ENCODE measurements at regions not wholly inside any gene's neighbourhood (a gene's known extent, or its start where the extent isn't known, plus 50 kb on each side); places are given as distances from the start of the nearest gene placed in this dataset.

GRCh38 chr18:51666763-51667191 lies 469.3 kb upstream of the MEX3C start:
- Histone ChIP-seq H3K36me3 (no peaks in the 10 kb centered on the region), H3K27ac (no peak overlapping the region), H3K27me3 (no peaks in the 10 kb centered on the region), H3K4me1 (no peaks in the 10 kb centered on the region), H3K4me3 (no peak overlapping the region), H3K9me3 (no peaks in the 10 kb centered on the region)
- intact Hi-C loops (cut with DNase I; ENCODE audit: low total_unique reads), result no loop called here
- DNase-seq, result no peak
- TF ChIP-seq CTCF (IDR thresholded peaks at IDR 0.05) (no peak), POLR2A (IDR thresholded peaks at IDR 0.05) (no peak)

- no peak for DNase-seq
- Histone ChIP-seq H3K9me3 (no peaks in the 10 kb centered on the region), H3K4me3 (no peak overlapping the region), H3K36me3 (no peaks in the 10 kb centered on the region), H3K27ac (no peak overlapping the region), H3K27me3 (no peaks in the 10 kb centered on the region), H3K4me1 (no peaks in the 10 kb centered on the region)
- TF ChIP-seq CTCF (IDR thresholded peaks at IDR 0.05) (peak in 2 of 4 experiments; percentile 30 to 41), POLR2A (IDR thresholded peaks at IDR 0.05) (no peak)
- intact Hi-C loops (cut with DNase I; ENCODE audit: low total_unique reads), result no loop called here
Measured at GRCh38 chr18:51668101-51668500, 470.6 kb upstream of the MEX3C start.

GRCh38 chr18:51668607-51669006 lies 471.1 kb upstream of the MEX3C start:
- intact Hi-C loops (cut with DNase I; ENCODE audit: low total_unique reads), result no loop called here
- H3K27me3 ChIP-seq, result no peaks in the 10 kb centered on the region
- H3K27ac ChIP-seq, result no peak overlapping the region
- H3K4me1 ChIP-seq, result no peaks in the 10 kb centered on the region
- no peaks in the 10 kb centered on the region for H3K9me3 ChIP-seq
- no peaks in the 10 kb centered on the region for H3K36me3 ChIP-seq
- TF ChIP-seq CTCF (IDR thresholded peaks at IDR 0.05), result no peak
- no peak for TF ChIP-seq POLR2A (IDR thresholded peaks at IDR 0.05)
- no peak for DNase-seq
- no peak overlapping the region for H3K4me3 ChIP-seq

- H3K27ac ChIP-seq, result no peak overlapping the region
- no peaks in the 10 kb centered on the region for H3K9me3 ChIP-seq
- H3K4me1 ChIP-seq, result no peaks in the 10 kb centered on the region
- intact Hi-C loops (cut with DNase I; ENCODE audit: low total_unique reads), result no loop called here
- no peak for DNase-seq
- H3K4me3 ChIP-seq, result no peak overlapping the region
- H3K36me3 ChIP-seq, result no peaks in the 10 kb centered on the region
- no peak for TF ChIP-seq POLR2A (IDR thresholded peaks at IDR 0.05)
- TF ChIP-seq CTCF (IDR thresholded peaks at IDR 0.05), result no peak
- H3K27me3 ChIP-seq, result no peaks in the 10 kb centered on the region
Measured at GRCh38 chr18:51686590-51686989, 489.1 kb upstream of the MEX3C start.

GRCh38 chr18:51687845-51688585 lies 490.5 kb upstream of the MEX3C start:
- TF ChIP-seq POLR2A (IDR thresholded peaks at IDR 0.05) (no peak), CTCF (IDR thresholded peaks at IDR 0.05) (no peak)
- H3K4me3 ChIP-seq, result no peak overlapping the region
- no peaks in the 10 kb centered on the region for H3K9me3 ChIP-seq
- no peaks in the 10 kb centered on the region for H3K4me1 ChIP-seq
- intact Hi-C loops (cut with DNase I; ENCODE audit: low total_unique reads), result no loop called here
- DNase-seq, result no peak
- H3K27ac ChIP-seq, result no peak overlapping the region
- no peaks in the 10 kb centered on the region for H3K27me3 ChIP-seq
- H3K36me3 ChIP-seq, result no peaks in the 10 kb centered on the region

Measured in uterus (tissue), 3 donors.